Right forelimb (tissue), 1 donor: ENCODE measurements at regions not wholly inside any gene's neighbourhood (a gene's known extent, or its start where the extent isn't known, plus 50 kb on each side); places are given as distances from the start of the nearest gene placed in this dataset.

Source experiments
- DNase-seq: peaks from one replicate; pipeline ENCODE4 v3.0.0-alpha.2; 2018

- DNase-seq, result no peak
These were observed 163.8 kb upstream of the KLF14 start for GRCh38 chr7:130897515-130898419.

- no peak for DNase-seq
These were observed 165.1 kb upstream of the KLF14 start for GRCh38 chr7:130899071-130899560.

- DNase-seq, result no peak
These were observed 165.8 kb upstream of the KLF14 start for GRCh38 chr7:130899638-130900401.

- DNase-seq, result no peak
These were observed 166.6 kb upstream of the KLF14 start for GRCh38 chr7:130900471-130901076.

- DNase-seq, result no peak
These were observed 167.3 kb upstream of the KLF14 start for GRCh38 chr7:130901209-130901783.

- DNase-seq, result no peak
These were observed 168.8 kb upstream of the KLF14 start for GRCh38 chr7:130902755-130903357.

GRCh38 chr7:130903358-130903974 lies 169.5 kb upstream of the KLF14 start:
- DNase-seq, result no peak

- no peak for DNase-seq
These were observed 170.2 kb upstream of the KLF14 start for GRCh38 chr7:130904031-130904757.

GRCh38 chr7:130904792-130905191 lies 170.8 kb upstream of the KLF14 start:
- DNase-seq, result no peak

GRCh38 chr7:130906575-130906974 lies 172.6 kb upstream of the KLF14 start:
- no peak for DNase-seq

GRCh38 chr7:130907439-130907838 lies 173.4 kb upstream of the KLF14 start:
- DNase-seq, result no peak

GRCh38 chr7:130908345-130909160 lies 174.5 kb upstream of the KLF14 start:
- DNase-seq, result no peak

- DNase-seq, result no peak
These were observed 175.3 kb upstream of the KLF14 start for GRCh38 chr7:130909161-130909836.

- no peak for DNase-seq
These were observed 176.1 kb upstream of the KLF14 start for GRCh38 chr7:130909881-130910672.

GRCh38 chr7:130910949-130911944 lies 177.2 kb upstream of the KLF14 start:
- DNase-seq, result no peak

GRCh38 chr7:130912082-130912861 lies 178.3 kb upstream of the KLF14 start:
- no peak for DNase-seq
